ENCODE measurements at regions not wholly inside any gene's neighbourhood (a gene's known extent, or its start where the extent isn't known, plus 50 kb on each side); places are given as distances from the start of the nearest gene placed in this dataset.
"Not testable (repeated sequence)": the region's sequence is repeated elsewhere in the genome, so short reads cannot be mapped to it uniquely, and the experiment has no call there.

DNA sequence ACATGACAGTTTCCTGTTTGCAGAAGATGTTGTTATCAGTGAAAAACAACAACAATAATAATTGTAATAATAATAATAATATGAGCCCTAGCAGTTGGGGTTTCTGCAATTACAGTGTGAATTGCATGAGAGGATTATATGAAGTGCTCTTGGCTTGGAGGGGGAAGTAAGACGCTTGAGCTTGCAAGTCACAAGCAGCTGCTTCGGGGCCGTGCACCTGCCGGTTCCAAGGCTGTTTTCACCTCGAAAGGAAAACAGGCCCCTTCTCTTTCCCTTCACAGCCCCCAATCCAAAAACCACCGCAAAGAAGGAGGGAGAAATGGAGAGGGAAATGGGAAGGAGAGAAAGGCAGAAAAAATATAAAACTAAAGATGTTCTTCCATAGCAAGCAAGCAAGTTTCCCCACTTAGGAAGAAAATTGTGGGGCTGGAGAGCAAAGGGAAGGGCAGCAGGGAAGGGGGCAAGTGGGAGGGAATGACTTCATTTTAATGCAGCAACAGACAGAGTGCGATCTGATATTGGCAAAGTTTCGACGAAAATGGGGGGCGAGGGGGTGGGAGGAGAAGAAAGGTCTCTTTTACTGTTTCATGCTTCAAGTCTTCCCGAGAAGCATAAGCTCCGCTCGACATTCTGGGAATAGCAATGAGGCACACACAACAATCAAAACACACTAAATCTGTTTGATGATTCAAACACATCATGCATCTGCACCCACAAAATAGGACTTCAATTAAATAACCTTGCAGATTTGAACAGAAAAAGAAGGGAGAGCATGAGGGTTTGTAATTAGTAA is 284.2 kb upstream of the ATP11B start:
- DNase-seq (ENCODE audit: low read depth in 2 of 2): no peak

DNA sequence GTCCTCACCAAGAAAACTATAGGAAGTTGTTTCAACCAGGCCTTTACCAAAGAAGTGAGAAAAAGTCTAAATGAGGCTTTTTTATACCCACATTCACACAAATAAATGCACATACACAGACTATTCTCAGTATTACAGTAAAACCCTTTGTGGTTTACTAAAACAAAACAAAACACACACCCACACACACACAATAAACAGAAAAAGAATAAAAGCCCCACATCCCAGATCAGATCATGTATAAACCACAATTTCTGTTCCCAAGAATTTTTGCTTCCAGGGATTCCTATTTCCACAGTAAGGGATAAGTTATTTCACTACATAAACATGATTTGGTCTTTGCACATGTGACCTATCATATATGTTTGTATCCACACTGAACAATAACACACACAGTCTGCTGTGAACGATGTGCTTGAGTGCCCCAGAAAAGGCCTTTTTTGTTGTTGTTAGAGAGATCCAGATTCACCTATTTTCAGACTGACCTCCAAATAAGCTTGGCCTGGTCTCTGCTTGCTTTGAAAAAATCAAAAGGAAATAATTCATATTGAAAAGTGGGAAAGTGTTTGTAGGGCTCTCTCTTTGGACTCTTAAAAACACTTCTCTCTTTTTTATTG is 283.4 kb upstream of the ATP11B start:
- no peak for DNase-seq (ENCODE audit: low read depth in 2 of 2)

DNA sequence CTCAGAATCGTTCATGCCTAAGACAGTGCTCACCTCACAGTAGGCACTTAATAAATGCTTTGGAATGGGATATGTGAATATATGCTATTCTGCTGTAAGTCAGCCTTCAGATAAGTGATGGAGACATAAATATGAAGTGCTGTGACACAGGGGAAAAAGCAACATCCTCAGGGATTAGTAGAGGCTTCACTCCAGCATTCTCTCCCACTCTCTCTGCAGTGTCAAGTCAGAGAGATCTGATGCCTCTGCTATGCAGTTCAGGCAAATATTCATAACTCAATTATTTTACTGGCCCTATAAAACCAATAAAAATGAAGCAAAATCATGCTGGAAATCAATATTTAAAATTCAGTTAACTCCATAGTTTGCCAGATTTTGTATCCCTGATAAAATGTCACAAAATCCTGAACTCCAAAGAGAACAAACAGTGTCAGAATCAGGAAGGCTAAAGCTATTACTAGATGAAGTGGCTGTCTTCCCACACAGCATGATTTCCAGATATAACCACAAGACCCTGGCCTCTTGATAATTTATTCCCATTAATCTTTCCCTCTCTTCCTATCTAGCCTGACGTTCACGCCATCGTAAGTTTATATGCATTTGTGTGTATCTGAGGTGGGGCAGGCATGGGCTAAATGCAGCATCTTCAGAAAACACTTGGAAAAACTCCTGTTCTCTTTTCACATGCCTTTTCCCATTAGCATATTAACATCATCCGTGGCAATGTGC is 278.9 kb upstream of the ATP11B start:
- no peak for DNase-seq (ENCODE audit: low read depth in 2 of 2)

DNA sequence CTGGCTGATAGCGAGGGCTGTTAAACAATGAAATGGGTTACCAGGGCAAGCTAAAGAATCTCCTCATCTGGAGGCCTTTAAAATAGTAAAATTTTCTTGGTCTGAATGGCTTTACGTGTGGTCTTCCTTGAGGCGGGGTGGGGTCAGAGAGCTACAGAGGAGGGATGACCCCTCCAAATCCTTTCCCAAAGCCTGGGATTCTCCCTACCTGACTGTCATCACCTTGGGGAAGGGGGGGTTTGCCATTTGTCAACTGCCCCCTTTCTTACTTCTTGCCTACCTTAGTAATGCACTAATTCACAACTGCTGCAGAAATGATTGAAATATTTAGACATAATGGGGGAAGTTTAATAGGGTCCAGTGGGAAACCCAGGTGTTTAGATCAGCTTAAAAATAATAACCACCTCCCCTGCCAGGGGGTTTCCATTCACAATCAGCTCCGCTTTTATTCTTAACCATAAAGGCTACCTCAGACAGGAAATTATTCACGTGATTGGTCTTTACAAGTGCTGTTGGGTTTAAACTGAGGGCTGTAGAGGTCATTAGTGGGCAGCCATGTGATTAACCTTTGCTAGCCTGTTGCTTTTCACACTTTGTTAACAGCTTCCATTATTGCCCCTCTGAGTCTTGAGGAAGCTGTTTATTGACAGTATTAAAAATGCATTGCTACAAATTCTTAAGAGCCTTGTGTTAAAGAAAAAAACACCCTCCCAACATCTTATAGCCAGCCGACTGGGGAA is 276.5 kb upstream of the ATP11B start:
- no peak for DNase-seq (ENCODE audit: low read depth in 2 of 2)

DNA sequence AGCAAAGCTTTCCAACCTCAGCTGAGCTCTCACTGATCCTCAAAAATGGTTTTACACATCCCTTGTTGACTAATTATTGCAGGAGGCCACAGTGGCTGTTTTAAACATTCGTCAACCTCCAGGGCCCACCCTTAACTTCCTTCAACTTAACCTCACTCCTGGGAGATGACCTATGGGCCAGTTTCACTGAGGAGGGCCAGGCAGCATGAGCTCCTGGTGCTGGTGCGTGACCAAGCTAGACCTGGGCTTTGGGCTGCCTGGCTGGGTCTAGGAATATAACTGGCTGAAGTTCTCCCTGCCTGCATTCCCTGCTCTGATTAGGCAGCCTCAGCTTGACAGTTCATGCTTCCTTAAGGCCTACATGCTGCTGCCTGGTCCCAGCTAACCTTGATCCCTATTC is 273.7 kb upstream of the ATP11B start:
- no peak for DNase-seq (ENCODE audit: low read depth in 2 of 2)

DNA sequence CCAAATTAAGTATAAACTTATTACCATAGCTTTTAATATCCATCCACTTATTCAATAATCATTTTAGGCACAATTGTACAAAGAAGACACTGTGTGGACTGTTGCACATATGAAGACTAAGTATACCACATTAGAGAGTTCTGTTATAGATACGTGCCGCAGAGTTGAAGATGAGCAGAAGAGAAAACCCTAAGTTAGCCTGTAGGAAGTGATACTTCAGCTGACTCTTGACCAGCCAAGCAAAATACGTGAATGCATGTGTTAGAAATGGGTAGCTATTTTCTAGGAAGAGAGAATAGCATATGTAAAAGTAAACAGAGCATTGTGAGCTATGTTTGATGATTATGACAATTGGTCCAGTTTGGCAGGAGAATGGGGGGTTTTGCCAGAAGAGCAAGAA is 272.0 kb upstream of the ATP11B start:
- DNase-seq (ENCODE audit: low read depth in 2 of 2): no peak

DNA sequence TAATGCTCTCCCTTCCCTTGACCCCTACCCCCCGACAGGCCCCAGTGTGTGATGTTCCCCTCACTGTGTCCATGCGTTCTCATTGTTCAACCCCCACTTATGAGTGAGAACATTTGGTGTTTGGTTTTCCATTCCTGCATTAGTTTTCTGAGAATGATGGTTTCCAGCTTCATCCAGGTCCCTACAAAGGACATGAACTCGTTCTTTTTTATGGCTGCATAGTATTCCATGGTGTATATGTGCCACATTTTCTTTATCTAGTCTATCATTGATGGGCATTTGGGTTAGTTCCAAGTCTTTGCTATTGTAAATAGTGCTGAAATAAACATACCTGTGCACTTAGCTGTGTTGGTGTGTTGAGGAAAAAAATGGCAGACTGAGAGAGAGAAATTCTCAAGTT is 269.9 kb upstream of the ATP11B start:
- not testable (repeated sequence) for DNase-seq (ENCODE audit: low read depth in 2 of 2)

DNA sequence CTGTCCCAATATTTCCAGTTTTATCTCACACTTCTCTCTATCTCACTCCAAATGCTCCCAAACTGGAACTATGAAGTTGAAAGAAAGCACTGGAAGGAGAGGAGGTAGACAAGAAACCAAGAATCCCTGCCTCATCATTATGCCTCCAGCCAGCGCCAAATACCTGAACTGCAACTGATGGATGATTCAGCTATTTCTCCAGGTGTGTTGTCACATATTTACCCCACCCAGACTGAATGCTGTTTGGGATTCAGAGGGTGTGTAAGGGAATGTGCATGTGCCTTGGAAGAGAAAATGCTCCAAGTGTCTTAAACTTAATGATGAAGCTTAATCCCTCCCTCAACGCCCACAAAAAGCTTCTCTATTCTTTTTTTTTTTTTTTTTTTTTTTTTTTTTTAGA is 269.5 kb upstream of the ATP11B start:
- no peak for DNase-seq (ENCODE audit: low read depth in 2 of 2)

DNA sequence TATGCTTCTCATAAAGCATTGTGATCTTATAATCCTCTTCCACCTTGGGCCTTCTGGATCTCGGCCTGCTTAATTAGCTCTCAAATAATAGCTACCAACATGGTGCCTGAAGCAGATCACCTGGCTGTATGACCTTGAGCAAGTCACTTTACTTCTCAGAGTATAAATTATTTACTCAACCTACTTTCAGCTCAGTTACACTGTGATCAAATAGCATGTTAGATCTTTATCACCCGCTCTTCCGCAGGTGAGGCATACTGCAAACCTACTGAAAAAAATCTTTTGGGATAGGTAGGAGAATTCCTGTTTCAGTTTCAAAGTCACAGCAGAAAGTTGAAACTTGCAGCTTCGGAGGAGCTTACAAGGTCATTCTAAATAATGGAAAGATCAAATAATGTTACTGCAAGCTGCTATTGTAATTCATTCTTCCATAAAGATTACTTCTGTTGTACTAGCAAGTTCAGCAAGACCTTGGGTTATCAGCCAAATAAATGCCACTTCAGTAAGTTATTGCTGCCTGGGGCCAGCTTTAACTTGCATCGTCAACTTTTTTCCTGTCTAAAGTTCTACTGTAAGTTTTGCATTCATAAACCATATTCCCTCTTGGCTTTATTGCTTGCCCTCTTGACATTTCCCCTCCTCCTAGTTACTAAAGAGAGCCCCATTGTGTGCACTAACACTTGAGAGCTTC is 268.4 kb upstream of the ATP11B start:
- no peak for DNase-seq (ENCODE audit: low read depth in 2 of 2)

DNA sequence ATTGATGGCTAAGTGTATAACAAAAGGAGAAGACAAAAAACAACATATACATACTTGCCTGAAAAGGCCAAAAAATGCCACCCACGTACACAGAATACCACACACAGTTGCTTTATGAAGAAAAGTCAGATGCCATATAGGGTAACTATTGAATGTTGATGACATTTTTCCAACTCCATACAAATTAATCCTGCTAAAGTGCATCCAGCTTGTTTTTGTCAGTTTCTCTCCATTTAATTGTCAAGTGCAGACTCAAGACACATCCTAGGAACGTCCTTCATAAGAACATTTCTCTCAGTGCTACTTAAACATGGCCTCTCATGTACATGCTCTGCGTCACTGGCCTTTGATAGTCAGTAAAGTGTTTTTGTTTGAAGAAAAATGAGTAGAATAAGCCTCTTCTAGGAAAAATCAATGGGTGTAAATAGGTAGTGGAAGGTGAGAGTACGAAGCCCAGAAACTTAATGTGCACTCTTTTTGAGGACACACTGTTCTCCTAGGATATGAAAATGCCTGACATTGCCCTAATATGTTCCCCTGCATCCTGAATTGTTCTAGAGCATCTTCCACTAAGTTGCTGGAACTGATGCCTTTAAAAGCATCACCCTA is 267.4 kb upstream of the ATP11B start:
- DNase-seq (ENCODE audit: low read depth in 2 of 2): no peak

DNA sequence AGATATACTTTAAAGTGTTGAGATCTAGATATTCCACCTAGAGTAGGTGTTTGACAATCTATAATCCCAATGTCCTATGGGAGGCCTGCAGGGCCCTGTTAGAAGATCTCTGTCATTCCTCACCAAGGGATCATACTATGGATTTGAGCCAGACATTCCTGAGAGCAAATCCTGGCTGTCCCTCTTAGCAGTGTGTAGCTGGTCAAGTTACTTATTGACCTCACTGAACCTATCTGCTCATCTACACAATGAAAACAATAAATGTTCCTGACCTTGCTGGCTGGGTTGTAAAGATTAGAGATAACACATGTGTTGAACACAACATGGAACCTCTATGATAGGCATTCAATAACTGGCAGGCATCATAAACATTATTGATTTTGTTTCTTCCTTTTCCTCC is 265.6 kb upstream of the ATP11B start:
- DNase-seq (ENCODE audit: low read depth in 2 of 2): no peak

DNA sequence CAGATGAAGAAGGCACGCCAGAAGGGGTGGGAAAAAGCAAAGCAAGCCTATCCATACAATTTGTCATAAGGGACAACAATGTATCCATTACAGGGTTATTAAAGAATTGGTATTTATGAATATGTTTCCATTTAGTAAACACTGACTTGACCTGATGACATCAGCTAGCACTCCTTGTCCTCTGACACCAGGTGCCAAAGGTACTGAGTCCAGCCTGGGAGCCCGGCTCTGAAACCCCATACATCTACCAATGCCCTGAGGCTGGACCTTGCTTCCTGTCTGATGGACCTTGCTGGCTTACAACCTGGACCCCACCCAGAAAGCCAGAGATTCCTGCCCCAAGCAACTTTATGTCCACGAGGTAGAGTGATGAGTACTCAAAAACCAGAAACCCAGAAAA is 263.0 kb upstream of the ATP11B start:
- no peak for DNase-seq (ENCODE audit: low read depth in 2 of 2)

DNA sequence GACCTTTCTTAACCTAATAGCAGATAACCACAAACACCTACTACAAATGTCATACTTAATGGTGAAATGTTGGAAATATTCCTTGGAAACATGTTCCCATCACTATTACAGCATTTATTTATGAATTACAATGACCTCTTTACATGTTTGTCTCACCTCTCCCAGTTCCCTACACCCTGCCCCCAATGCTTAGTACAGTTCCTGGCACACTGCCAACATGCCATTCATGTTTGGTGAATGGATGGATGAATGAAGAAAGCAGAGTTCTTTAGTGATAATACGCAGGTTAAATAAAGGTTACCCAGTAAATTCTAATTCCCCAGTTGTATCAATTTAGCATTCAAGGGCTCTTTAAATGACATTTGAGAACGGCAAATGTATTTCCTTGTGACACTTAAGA is 259.9 kb upstream of the ATP11B start:
- DNase-seq (ENCODE audit: low read depth in 2 of 2): no peak

DNA sequence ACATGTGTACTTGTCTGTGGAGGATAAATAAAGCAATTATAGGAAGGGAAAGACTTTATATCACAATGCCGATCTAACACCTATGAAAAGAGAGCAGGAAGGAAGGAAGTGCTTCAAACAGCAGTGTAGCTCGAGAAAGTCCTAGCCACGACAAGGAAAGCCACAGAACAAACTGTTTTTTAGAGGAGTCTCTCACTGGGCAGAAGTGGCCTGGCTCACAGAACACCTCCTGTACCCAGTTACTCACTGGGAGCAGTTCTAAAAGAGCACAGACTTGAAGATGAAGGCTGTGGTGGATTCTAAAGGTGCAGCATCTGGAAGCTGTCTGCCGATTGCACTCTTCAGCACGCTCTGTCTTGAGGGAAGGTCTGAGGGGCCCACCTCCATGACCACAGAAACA is 248.8 kb upstream of the ATP11B start:
- DNase-seq (ENCODE audit: low read depth in 2 of 2): no peak

DNA sequence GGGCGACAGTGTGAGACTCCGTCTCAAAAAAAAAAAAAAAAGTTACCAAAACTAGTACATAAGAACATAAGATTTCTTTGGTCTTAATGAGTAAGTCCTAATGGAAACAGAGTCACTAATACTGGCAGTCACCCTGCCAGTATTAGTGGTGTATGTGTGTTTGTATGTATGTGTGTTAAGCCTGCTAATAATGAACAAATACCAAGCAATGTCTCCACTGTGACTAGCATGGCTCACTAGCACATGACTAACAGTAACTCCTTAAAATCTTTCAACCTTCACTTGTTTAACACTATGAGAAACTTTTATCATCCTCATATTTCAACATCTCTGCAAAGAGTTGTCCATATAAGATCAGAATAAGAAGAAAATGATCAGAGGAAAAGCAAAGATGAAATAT is 231.0 kb upstream of the ATP11B start:
- no peak for DNase-seq (ENCODE audit: low read depth in 2 of 2)

DNA sequence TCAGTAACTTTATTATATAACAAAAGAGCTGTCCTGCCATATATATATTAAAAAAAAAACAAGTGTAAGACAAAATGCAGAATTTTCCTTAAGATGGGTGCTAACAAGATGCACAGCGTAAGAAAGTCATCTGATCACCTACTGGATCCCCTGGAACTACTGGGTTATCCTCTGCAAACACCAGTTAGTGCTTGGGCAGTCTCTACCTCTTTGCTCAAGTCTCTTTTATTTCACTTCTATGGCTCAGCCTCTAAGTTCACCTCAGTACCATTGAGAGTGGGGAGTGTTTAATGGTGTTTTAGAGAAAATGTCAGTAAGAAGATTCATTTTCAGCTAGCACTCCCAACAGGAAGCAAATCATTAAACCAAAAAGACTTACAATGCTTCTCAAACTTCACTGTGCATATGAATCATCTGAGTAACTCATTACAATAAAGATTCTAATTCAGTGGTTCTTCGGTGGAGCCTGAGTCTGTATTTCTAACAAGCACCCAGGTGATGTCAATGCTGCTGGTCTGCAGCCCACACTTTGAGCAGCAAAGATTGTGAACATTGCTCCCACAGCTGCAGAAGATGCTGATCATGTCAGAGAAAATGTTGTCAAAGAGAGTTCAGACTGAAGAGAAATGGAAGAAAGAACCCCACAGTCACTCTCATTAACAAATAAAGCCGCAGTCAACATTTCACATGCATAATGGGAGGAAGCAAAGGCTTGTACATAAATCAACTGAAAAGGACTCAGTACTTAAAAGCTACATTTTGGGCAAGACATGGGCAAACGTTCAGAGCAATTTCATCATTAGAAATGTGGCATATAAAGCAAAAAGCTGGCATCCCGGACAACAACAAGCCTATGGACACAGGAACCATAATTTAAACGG is 227.1 kb upstream of the ATP11B start:
- no peak for DNase-seq (ENCODE audit: low read depth in 2 of 2)

DNA sequence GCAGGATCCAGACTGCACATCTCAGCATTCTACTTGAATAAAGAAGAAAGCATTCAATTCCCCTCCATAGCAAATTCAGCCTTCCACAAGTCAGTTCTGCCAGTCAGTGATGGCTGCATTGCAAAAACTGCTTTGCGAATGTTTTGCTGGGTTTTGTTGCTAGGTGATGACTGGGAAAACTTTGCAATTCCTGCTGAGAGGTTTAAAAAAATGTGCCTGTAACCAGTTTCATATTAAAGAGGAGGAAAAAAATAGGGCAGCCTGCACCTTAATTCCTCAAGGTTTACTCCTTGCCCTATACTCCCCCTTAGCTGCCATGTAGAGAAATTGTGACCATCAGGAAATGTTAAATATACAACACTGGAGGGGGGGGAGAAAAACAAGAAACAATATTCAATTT is 225.6 kb upstream of the ATP11B start:
- DNase-seq (ENCODE audit: low read depth in 2 of 2): no peak

DNA sequence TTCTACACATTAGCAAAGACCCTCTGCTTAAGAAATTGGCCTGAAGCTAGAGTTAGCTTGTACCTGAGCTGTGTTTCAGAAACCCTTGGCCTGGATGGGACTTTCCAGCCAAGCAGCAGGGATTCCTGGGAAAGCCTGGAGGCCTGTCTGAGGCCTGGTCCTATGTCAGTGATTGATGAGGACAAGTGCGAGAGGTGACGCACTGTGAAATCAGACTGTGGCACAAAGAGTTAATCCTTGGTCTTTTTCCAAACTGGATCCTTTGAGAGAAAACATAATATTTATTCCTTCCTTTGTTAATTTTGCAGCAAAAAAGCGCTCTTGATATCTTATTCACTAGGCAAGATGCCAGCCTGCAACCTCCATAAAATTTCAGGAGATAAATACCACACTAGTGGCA is 225.0 kb upstream of the ATP11B start:
- no peak for DNase-seq (ENCODE audit: low read depth in 2 of 2)

DNA sequence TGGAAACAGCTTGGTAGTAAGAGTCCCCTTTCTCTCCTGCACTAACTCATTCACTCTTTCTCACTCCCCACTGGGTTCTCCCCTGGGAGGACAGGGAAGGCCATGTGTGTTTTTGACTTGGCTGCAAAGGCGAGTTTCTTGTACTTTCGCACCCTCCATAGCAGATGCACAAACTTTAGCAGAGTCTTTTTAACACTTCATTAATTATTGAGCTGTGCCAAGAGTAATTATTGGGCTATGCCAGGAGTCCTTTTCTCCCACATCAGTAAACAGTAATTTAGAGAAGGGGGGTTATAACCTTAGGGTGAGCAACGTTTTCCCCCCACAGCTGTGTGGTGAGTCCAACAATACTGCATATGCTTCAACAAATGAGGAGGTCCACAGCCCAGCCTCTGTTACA is 224.4 kb upstream of the ATP11B start:
- no peak for DNase-seq (ENCODE audit: low read depth in 2 of 2)

DNA sequence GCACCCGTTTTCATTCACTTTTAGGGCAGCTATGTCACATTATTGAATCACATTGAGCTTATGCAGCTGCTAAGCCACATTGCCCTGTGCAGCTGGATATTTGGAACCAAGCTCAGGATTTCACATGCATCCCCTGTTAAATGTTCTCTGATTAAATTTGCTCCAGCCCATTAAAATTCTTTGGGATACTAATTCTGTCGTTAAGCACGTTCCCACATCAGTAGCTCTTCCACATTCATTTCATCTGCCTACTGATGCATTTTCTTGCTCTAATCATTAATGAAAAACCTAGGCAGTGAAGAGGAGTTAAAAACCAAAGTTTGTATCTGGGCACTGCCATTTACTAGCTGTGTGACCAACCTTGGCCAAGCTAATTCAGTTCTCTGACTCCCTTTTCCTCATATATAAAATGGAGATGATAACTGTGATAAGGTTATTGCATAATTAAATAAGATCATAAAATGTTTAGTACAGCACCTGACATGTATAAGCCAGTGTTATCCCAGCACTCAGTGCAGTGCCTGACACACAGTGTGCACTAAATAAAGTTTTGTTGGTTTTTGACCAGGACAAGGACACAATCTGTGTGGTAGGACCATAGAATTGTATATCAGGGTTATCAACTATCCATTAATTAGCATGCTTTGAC is 222.2 kb upstream of the ATP11B start:
- DNase-seq (ENCODE audit: low read depth in 2 of 2): no peak
